BJ (cell line): ENCODE measurements at regions not wholly inside any gene's neighbourhood (a gene's known extent, or its start where the extent isn't known, plus 50 kb on each side); places are given as distances from the start of the nearest gene placed in this dataset.
"Not testable (repeated sequence)": the region's sequence is repeated elsewhere in the genome, so short reads cannot be mapped to it uniquely, and the experiment has no call there.

Experiments
- CTCF ChIA-PET: fragments of 350-600 bp; formaldehyde crosslinking; extraction: SDS; loops from one replicate; lab custom pipeline; 2021; ENCODE audit warnings: antibody characterized with exemption, inconsistent platforms; lab: Yijun Ruan, JAX
- POLR2A ChIA-PET: fragments of 300-600 bp; sonication (Branson Sonifier 250); formaldehyde crosslinking; extraction: SDS; loops from one replicate; lab custom pipeline; 2021; ENCODE audit warnings: antibody characterized with exemption; lab: Charles Lee
- DNase-seq: peaks from one replicate; pipeline ENCODE4 v3.0.0-alpha.2; 2011; ENCODE audit warnings: low read depth
- H3K27me3 ChIP-seq: 2 replicates; pipeline ENCODE4 v1.6.0; 2011; ENCODE audit warnings: low read length; ENCODE audit not compliant: control insufficient read depth, insufficient read depth
- H3K36me3 ChIP-seq: 2 replicates; pipeline ENCODE4 v1.5.1; 2011; ENCODE audit warnings: low read length; ENCODE audit not compliant: control insufficient read depth, insufficient read depth
- H3K4me3 ChIP-seq: 2 replicates; pipeline ENCODE4 v1.5.1; 2011; ENCODE audit warnings: low read depth, mild to moderate bottlenecking, control low read depth, low read length
- CTCF ChIP-seq: IDR thresholded peaks from 2 replicates; pipeline ENCODE4 v1.5.1; 2011; ENCODE audit warnings: low read depth, mild to moderate bottlenecking, control low read depth, inconsistent platforms, low read length, moderate library complexity; ENCODE audit not compliant: insufficient read depth

DNA sequence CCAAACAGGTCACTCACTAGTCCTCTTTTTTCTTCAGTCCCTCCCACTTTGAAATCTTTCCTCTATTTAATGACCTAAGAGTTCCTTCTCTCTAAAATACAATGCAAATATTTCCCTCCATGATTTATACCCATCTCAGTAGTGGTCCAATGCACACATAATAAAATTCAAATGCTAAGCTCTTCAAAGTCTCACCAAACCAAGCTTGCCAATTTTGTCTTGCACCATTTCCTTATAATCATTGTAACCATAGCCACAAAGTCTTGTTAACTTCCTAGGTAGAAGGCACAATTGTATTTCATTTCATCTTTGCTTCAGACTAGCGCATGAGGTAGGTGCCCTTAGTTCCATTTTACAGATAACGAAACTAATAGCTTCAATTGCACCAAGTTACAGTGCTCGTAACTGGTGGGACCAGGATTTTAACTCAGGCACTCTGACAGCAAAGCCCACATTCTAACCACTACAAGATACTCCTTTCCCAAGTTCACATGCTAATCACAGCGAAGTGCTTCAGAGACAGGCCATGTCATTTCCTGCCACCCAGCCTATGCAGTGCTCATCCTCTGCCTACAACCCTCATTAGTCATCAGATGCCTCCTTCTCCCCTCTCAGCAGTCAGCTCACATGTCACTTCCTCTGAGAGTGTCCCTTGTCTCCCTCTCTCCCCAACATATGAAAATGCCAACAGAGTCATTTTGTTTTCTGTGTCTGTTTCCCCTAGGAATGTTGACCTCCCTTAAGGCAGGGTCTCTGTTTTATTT, 66.9 kb upstream of the PPARGC1A start:
- POLR2A ChIA-PET: no interaction called here
- no peak for DNase-seq
- Histone ChIP-seq H3K36me3 (no peaks in the 10 kb centered on the region), H3K4me3 (no peak overlapping the region), H3K27me3 (no peaks in the 10 kb centered on the region)
- no peak for TF ChIP-seq CTCF
- CTCF ChIA-PET: interaction anchor here (0.7 to 1.6 kb wide), 4 partner anchors 9 to 22 kb away, joined by 3 to 9 read pairs (median 3); no protein-coding TSS in a partner anchor

DNA sequence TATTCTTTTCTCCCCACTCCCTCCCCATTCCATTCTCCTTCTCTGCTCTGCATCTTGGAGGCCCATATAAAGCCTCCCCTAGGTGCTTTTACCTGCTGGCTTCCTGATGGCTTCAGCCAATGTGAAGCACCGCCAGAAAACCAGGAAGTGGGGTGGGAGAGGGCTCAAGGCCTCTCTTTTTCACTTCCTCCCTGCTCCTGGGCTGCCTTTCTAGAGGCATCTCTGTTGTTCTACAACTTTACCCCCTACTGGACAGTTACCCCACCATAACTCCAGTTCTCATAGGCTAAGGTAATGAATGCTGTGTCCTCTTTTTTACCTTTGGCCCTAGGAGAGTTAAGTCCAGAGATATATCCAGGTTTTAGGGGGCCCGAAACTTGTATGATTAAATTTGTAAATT, 62.4 kb upstream of the PPARGC1A start:
- POLR2A ChIA-PET: interaction anchor here (0.7 kb wide), 1 partner anchor 258 kb away, joined by 3 read pairs; no protein-coding TSS in a partner anchor
- no peak for TF ChIP-seq CTCF
- CTCF ChIA-PET: interaction anchor here (0.7 kb wide), 1 partner anchor 259 kb away, joined by 3 read pairs; no protein-coding TSS in a partner anchor

GRCh38 chr4:23947826-23948225, 58.0 kb upstream of the PPARGC1A start:
- no peak for DNase-seq

More for the DNA sequence above, 62.4 kb upstream of the PPARGC1A start:
- no peak for DNase-seq
- H3K4me3 ChIP-seq: no peak overlapping the region
- no peaks in the 10 kb centered on the region for H3K27me3 ChIP-seq
- H3K36me3 ChIP-seq: no peaks in the 10 kb centered on the region

GRCh38 chr4:23946299-23946698, 56.5 kb upstream of the PPARGC1A start:
- Histone ChIP-seq H3K36me3 (no peaks in the 10 kb centered on the region), H3K27me3 (no peaks in the 10 kb centered on the region), H3K4me3 (no peak overlapping the region)
- TF ChIP-seq CTCF: no peak
- ChIA-PET POLR2A (no interaction called here), CTCF (interaction anchor here (0.6 to 1.0 kb wide), 2 partner anchors 10 to 447 kb away, joined by 3 to 4 read pairs; no protein-coding TSS in a partner anchor)
- no peak for DNase-seq

More at GRCh38 chr4:23947826-23948225, 58.0 kb upstream of the PPARGC1A start:
- no peak for TF ChIP-seq CTCF
- no peak overlapping the region for H3K4me3 ChIP-seq
- ChIA-PET POLR2A (no interaction called here), CTCF (interaction anchor here (0.7 to 0.9 kb wide), 2 partner anchors 23 to 135 kb away, joined by 3 to 4 read pairs; no protein-coding TSS in a partner anchor)
- H3K36me3 ChIP-seq: no peaks in the 10 kb centered on the region
- no peaks in the 10 kb centered on the region for H3K27me3 ChIP-seq

- ChIA-PET POLR2A (no interaction called here), CTCF (interaction anchor here (0.8 to 1.1 kb wide), 2 partner anchors 11 to 18 kb away, joined by 3 to 4 read pairs; no protein-coding TSS in a partner anchor)
- no peaks in the 10 kb centered on the region for H3K27me3 ChIP-seq
- no peaks in the 10 kb centered on the region for H3K36me3 ChIP-seq
- peak; percentile 26 for DNase-seq
- TF ChIP-seq CTCF: no peak
- no peak overlapping the region for H3K4me3 ChIP-seq
Observed at GRCh38 chr4:23945451-23946017, 55.7 kb upstream of the PPARGC1A start.

DNA sequence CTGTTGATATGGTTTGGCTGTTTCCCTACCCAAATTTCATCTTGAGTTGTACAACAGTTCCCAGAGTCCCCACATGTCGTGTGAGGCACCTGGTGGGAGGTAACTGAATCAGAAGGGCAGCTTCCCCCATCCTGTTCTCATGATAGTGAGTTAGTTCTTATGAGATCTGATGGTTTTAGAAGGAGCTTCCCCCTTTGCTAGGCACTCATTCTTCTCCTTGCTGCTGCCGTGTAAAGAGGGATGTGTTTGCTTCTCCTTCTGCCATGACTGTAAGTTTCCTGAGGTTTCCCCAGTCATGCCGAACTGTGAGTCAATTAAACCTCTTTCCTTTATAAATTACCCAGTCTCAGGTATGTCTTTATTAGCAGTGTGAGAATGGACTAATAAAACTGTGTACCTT, 54.7 kb upstream of the PPARGC1A start:
- ChIA-PET CTCF (interaction anchor here (0.8 to 1.3 kb wide), 3 partner anchors 10 to 19 kb away, joined by 3 to 4 read pairs (median 4); no protein-coding TSS in a partner anchor), POLR2A (interaction anchor here (0.6 kb wide), 1 partner anchor 279 kb away, joined by 4 read pairs; no protein-coding TSS in a partner anchor)
- DNase-seq, H3K27me3 ChIP-seq, H3K36me3 ChIP-seq, H3K4me3 ChIP-seq: not testable (repeated sequence)
